GM18502 (cell line): ENCODE measurements at regions not wholly inside any gene's neighbourhood (a gene's known extent, or its start where the extent isn't known, plus 50 kb on each side); places are given as distances from the start of the nearest gene placed in this dataset.
"Not testable (repeated sequence)": the region's sequence is repeated elsewhere in the genome, so short reads cannot be mapped to it uniquely, and the experiment has no call there.

ENCODE experiments used
- ATAC-seq: cut with Tn5 transposase; IDR thresholded peaks from one replicate; pipeline ENCODE4 v1.9.1; 2021; ENCODE audit warnings: mild to moderate bottlenecking; ENCODE audit not compliant: unreplicated experiment, poor library complexity

- no peak for ATAC-seq
These were observed 51.0 kb downstream of the POU3F3 start for GRCh38 chr2:104904889-104905288.

GRCh38 chr2:104909317-104909716, 55.4 kb downstream of the POU3F3 start:
- no peak for ATAC-seq

- no peak for ATAC-seq
These were observed 60.6 kb downstream of the POU3F3 start for GRCh38 chr2:104914509-104914908.

GRCh38 chr2:104915107-104915793, 61.3 kb downstream of the POU3F3 start:
- ATAC-seq = no peak

- no peak for ATAC-seq
These were observed 65.2 kb downstream of the POU3F3 start for GRCh38 chr2:104919127-104919526.

GRCh38 chr2:104923665-104924064, 69.8 kb downstream of the POU3F3 start:
- peak; percentile 52 for ATAC-seq

- no peak for ATAC-seq
These were observed 75.7 kb downstream of the POU3F3 start for GRCh38 chr2:104929663-104930062.

GRCh38 chr2:104930732-104931131, 76.8 kb downstream of the POU3F3 start:
- ATAC-seq = no peak

GRCh38 chr2:104932243-104932642, 78.3 kb downstream of the POU3F3 start:
- no peak for ATAC-seq

GRCh38 chr2:104933151-104933917, 79.4 kb downstream of the POU3F3 start:
- ATAC-seq = no peak

- ATAC-seq = no peak
These were observed 82.6 kb downstream of the POU3F3 start for GRCh38 chr2:104936527-104936926.

- peak; percentile 97 for ATAC-seq
These were observed 84.5 kb downstream of the POU3F3 start for GRCh38 chr2:104938231-104938941.

- ATAC-seq = no peak
These were observed 85.8 kb downstream of the POU3F3 start for GRCh38 chr2:104939570-104940217.

- no peak for ATAC-seq
These were observed 90.6 kb downstream of the POU3F3 start for GRCh38 chr2:104944495-104944894.

GRCh38 chr2:104945121-104945520, 91.2 kb downstream of the POU3F3 start:
- ATAC-seq = no peak

- ATAC-seq = no peak
These were observed 92.0 kb downstream of the POU3F3 start for GRCh38 chr2:104945866-104946265.

GRCh38 chr2:104947456-104947855, 90.4 kb upstream of the MRPS9 start:
- not testable (repeated sequence) for ATAC-seq

- ATAC-seq = no peak
These were observed 84.9 kb upstream of the MRPS9 start for GRCh38 chr2:104952976-104953375.

GRCh38 chr2:104965900-104966299, 72.0 kb upstream of the MRPS9 start:
- ATAC-seq = no peak

GRCh38 chr2:104969564-104969963, 68.3 kb upstream of the MRPS9 start:
- no peak for ATAC-seq

GRCh38 chr2:104975371-104975770, 62.5 kb upstream of the MRPS9 start:
- ATAC-seq = no peak
